Mucosa of descending colon (tissue), 3 donors: ENCODE measurements at regions not wholly inside any gene's neighbourhood (a gene's known extent, or its start where the extent isn't known, plus 50 kb on each side); places are given as distances from the start of the nearest gene placed in this dataset.

Source experiments
- ATAC-seq: fragments of 200-7000 bp; cut with Tn5 transposase; one replicate; pipeline ENCODE4 v1.9.1; 2020; ENCODE audit warnings: mild to moderate bottlenecking, moderate library complexity
- DNase-seq, 3 donors: peaks; one replicate each; pipeline ENCODE4 v3.0.0-alpha.2; 2020
- H3K36me3 ChIP-seq: fragments of 200-600 bp; one replicate; pipeline ENCODE4 v1.8.0; 2021; ENCODE audit warnings: low read depth, mild to moderate bottlenecking
- H3K4me1 ChIP-seq: fragments of 200-600 bp; one replicate; pipeline ENCODE4 v1.8.0; 2021; ENCODE audit warnings: low read depth, mild to moderate bottlenecking
- H3K4me3 ChIP-seq: fragments of 200-600 bp; one replicate; pipeline ENCODE4 v1.8.0; 2021; ENCODE audit warnings: mild to moderate bottlenecking
- H3K9me3 ChIP-seq: fragments of 200-600 bp; one replicate; pipeline ENCODE4 v1.8.0; 2021; ENCODE audit warnings: mild to moderate bottlenecking
- intact Hi-C, 2 donors: fragments of 100-400 bp; cut with DNase I in 1 of 2; cut with micrococcal nuclease in 1 of 2; formaldehyde crosslinking; loops; one replicate each; pipeline versions ENCODE4 v1.11.0 to v1.11.1; 2022; cut with DNase I, micrococcal nuclease
- TF ChIP-seq, protein P1 (sequence below): fragments of 200-600 bp; IDR thresholded peaks from one replicate; pipeline ENCODE4 v1.8.0; 2022; ENCODE audit warnings: antibody characterized with exemption, mild to moderate bottlenecking
- donor health status: DM: no; HTN: no; CAD: no; lungs with moderate emphysema.
- donor health status: DM: no; HTN: no; CAD: no.
- donor health status: DM: no; HTN: yes; CAD: no.

DNA sequence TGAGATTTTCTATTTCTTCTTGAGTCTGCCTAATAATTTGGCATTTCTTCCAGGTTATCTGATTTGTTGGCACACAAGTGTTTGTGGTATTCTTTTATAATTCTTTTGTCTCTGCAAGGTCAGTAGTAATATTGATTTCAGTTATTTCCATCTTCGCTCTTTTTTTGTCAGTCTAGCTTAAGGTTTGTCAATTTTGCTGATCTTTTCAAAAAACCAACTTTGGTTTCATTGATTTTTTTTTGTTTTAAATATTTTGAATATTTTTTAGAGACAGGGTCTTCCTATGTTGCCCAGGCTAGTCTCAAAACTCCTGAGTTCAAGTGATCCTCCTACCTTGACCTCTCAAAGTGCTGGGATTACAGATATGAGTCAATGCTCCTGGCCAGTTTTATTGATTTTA lies 162.8 kb downstream of the BARX1 start:
- no peak for ATAC-seq
- intact Hi-C loops, result no loop called here
- H3K9me3 ChIP-seq, result no peaks in the 10 kb centered on the region

DNA sequence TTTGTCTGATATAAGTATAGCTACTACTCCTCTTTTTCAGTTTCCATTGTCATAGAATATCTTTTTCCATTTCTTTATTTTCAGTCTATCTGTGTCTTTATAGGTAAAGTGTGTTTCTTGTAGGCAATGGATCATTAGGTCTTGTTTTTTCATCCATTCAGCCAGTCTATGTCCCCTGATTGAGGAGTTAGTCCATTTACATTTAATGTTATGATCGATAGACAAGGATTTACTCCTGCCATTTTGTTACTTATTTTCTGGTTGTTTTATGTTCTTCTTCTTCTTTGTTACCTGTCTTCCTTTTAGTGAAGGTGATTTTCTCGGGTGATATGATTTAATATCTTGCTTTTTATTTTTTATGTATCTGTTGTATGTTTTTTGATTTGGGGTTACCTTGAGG lies 169.0 kb downstream of the BARX1 start:
- Histone ChIP-seq H3K4me3 (no peak overlapping the region), H3K36me3 (no peaks in the 10 kb centered on the region), H3K9me3 (no peaks in the 10 kb centered on the region), H3K4me1 (no peaks in the 10 kb centered on the region)
- intact Hi-C loops, result no loop called here
- no peak for ATAC-seq
- DNase-seq, result no peak
- TF ChIP-seq, protein P1, sequence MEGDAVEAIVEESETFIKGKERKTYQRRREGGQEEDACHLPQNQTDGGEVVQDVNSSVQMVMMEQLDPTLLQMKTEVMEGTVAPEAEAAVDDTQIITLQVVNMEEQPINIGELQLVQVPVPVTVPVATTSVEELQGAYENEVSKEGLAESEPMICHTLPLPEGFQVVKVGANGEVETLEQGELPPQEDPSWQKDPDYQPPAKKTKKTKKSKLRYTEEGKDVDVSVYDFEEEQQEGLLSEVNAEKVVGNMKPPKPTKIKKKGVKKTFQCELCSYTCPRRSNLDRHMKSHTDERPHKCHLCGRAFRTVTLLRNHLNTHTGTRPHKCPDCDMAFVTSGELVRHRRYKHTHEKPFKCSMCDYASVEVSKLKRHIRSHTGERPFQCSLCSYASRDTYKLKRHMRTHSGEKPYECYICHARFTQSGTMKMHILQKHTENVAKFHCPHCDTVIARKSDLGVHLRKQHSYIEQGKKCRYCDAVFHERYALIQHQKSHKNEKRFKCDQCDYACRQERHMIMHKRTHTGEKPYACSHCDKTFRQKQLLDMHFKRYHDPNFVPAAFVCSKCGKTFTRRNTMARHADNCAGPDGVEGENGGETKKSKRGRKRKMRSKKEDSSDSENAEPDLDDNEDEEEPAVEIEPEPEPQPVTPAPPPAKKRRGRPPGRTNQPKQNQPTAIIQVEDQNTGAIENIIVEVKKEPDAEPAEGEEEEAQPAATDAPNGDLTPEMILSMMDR, result no peak

More for the DNA sequence above, 162.8 kb downstream of the BARX1 start:
- Histone ChIP-seq H3K4me1 (no peaks in the 10 kb centered on the region), H3K4me3 (no peak overlapping the region), H3K36me3 (no peaks in the 10 kb centered on the region)
- TF ChIP-seq, protein P1, result no peak
- DNase-seq, result no peak

GRCh38 chr9:93776873-93777272 lies 178.3 kb downstream of the BARX1 start:
- intact Hi-C loops, result no loop called here
- Histone ChIP-seq H3K4me1 (no peaks in the 10 kb centered on the region), H3K9me3 (no peaks in the 10 kb centered on the region), H3K36me3 (no peaks in the 10 kb centered on the region), H3K4me3 (no peak overlapping the region)
- no peak for DNase-seq
- ATAC-seq, result no peak
- TF ChIP-seq, protein P1, result no peak

GRCh38 chr9:93776256-93776655 lies 178.9 kb downstream of the BARX1 start:
- Histone ChIP-seq H3K4me1 (no peaks in the 10 kb centered on the region), H3K4me3 (no peak overlapping the region), H3K36me3 (no peaks in the 10 kb centered on the region), H3K9me3 (no peaks in the 10 kb centered on the region)
- intact Hi-C loops, result no loop called here
- TF ChIP-seq, protein P1, result no peak
- DNase-seq, result no peak
- no peak for ATAC-seq

DNA sequence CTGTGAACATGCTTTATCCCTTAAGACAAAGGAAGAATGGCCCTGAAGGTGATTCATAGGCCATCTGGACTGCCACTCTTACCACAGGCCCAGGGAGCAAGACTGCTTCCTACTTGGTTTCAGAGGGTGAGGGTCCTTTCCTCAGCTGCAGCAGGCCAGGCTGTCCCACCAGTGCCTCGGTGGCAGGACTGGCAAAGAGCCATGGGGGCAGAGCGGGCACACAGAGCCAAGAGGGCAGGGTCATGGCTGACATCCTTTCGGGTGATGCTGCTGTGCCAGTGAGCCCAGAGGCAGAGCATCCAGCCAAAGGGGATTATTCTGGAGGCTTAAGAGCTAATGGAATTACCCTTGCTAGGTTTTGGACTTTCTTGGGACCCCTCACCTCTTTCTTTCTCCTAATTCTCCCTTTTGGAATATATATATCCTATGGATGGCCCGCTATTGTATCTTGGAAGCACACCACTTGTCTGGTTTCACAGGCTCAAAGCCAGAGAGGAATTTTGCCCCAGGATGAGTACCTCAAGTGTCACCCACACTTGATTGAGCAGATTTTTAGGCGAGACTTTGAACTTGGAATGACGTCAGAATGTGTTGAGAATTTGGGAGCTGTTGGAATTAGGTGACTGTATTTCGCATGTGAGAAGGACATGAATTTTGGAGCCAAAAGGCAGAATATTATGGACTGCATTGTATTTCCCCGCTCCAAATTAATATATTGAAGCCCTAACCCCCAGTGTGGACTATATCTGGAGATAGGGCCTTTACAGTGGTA lies 180.6 kb downstream of the BARX1 start:
- no peak for DNase-seq
- Histone ChIP-seq H3K4me3 (no peak overlapping the region), H3K9me3 (no peaks in the 10 kb centered on the region), H3K4me1 (no peaks in the 10 kb centered on the region), H3K36me3 (no peaks in the 10 kb centered on the region)
- intact Hi-C loops, result no loop called here
- TF ChIP-seq, protein P1, result no peak
- ATAC-seq, result no peak
